GM19238 (cell line): ENCODE measurements at regions not wholly inside any gene's neighbourhood (a gene's known extent, or its start where the extent isn't known, plus 50 kb on each side); places are given as distances from the start of the nearest gene placed in this dataset.
"Not testable (repeated sequence)": the region's sequence is repeated elsewhere in the genome, so short reads cannot be mapped to it uniquely, and the experiment has no call there.

Source experiments
- DNase-seq: peaks from one replicate; pipeline ENCODE4 v3.0.0; 2011; ENCODE audit warnings: low spot score; ENCODE audit not compliant: insufficient read length

GRCh38 chr10:9951481-9952257, 1066.0 kb upstream of the CELF2 start:
- DNase-seq: no peak

- no peak for DNase-seq
Measured at GRCh38 chr10:9957351-9957750, 1060.3 kb upstream of the CELF2 start.

- DNase-seq: not testable (repeated sequence)
Measured at GRCh38 chr10:9957876-9958275, 1059.8 kb upstream of the CELF2 start.

- no peak for DNase-seq
Measured at GRCh38 chr10:9965341-9965740, 1052.3 kb upstream of the CELF2 start.

GRCh38 chr10:9986786-9987185, 1030.9 kb upstream of the CELF2 start:
- DNase-seq: no peak

- DNase-seq: no peak
Measured at GRCh38 chr10:9987197-9987596, 1030.5 kb upstream of the CELF2 start.

GRCh38 chr10:9992661-9993060, 1025.0 kb upstream of the CELF2 start:
- DNase-seq: no peak

- no peak for DNase-seq
Measured at GRCh38 chr10:9994131-9994530, 1023.5 kb upstream of the CELF2 start.

- no peak for DNase-seq
Measured at GRCh38 chr10:9999627-10000026, 1018.0 kb upstream of the CELF2 start.

- DNase-seq: no peak
Measured at GRCh38 chr10:10007957-10008356, 1009.7 kb upstream of the CELF2 start.

- no peak for DNase-seq
Measured at GRCh38 chr10:10010397-10010796, 1007.3 kb upstream of the CELF2 start.

- DNase-seq: no peak
Measured at GRCh38 chr10:10014846-10015245, 1002.8 kb upstream of the CELF2 start.

- no peak for DNase-seq
Measured at GRCh38 chr10:10017716-10018115, 1000.0 kb upstream of the CELF2 start.

- DNase-seq: no peak
Measured at GRCh38 chr10:10020945-10021344, 996.7 kb upstream of the CELF2 start.

- DNase-seq: no peak
Measured at GRCh38 chr10:10032991-10033390, 984.7 kb upstream of the CELF2 start.

- no peak for DNase-seq
Measured at GRCh38 chr10:10038348-10038747, 979.3 kb upstream of the CELF2 start.

- DNase-seq: no peak
Measured at GRCh38 chr10:10039595-10039994, 978.1 kb upstream of the CELF2 start.

GRCh38 chr10:10043083-10043482, 974.6 kb upstream of the CELF2 start:
- DNase-seq: no peak

GRCh38 chr10:10044922-10045764, 972.5 kb upstream of the CELF2 start:
- no peak for DNase-seq

GRCh38 chr10:10045765-10046028, 972.0 kb upstream of the CELF2 start:
- DNase-seq: no peak

GRCh38 chr10:10047426-10047825, 970.2 kb upstream of the CELF2 start:
- DNase-seq: no peak

GRCh38 chr10:10053051-10053450, 964.6 kb upstream of the CELF2 start:
- no peak for DNase-seq

- DNase-seq: no peak
Measured at GRCh38 chr10:10054466-10054865, 963.2 kb upstream of the CELF2 start.
